SHP77 (cell line): ENCODE measurements at regions not wholly inside any gene's neighbourhood (a gene's known extent, or its start where the extent isn't known, plus 50 kb on each side); places are given as distances from the start of the nearest gene placed in this dataset.
"Not testable (repeated sequence)": the region's sequence is repeated elsewhere in the genome, so short reads cannot be mapped to it uniquely, and the experiment has no call there.

Experiments used
- DNase-seq, 2 experiments: peaks; one replicate each; lab custom pipeline; 2025; lab: John Stamatoyannopoulos, UW

- no peak for DNase-seq
Observed at GRCh38 chr7:52586704-52587103, 448.7 kb upstream of the POM121L12 start.

DNA sequence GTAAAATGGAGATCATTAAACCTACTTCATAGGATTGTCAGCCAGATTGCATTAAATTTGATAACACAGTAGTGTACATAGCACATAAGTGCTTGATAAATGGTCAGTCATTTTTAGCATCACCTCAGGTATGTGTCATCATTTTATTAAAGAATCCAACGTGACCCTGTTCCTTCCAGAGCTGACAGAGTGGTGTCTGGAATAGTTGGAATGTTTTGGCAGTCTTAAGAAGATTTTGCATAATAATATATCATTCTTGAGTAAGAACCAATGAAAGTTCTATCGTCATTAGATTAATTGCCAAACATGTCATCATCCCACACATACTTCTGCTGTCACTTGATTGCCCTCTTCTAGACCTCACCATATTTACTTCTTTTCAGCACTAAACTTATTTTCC, 451.4 kb upstream of the POM121L12 start:
- DNase-seq, result no peak

- DNase-seq, result not testable (repeated sequence)
Observed at GRCh38 chr7:52573141-52573540, 462.3 kb upstream of the POM121L12 start.

DNA sequence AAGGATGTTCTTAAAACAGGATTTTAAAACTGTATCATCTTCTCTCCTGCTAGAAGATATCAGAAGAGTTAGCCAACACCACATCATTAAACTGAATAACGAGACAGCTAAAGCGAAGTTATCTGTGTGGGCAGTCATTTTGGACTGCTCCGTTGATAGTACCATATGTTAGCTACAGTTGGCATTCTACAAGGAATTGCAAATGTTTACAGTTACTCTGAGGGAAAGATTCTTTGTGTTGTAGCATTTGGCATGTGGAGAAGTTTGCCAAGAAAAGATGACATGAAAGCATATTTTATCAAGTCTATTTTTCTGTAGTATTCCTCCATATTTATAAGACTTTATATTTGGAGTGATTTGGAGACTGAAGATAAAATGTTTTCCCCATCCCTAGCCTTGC, 464.4 kb upstream of the POM121L12 start:
- no peak for DNase-seq

DNA sequence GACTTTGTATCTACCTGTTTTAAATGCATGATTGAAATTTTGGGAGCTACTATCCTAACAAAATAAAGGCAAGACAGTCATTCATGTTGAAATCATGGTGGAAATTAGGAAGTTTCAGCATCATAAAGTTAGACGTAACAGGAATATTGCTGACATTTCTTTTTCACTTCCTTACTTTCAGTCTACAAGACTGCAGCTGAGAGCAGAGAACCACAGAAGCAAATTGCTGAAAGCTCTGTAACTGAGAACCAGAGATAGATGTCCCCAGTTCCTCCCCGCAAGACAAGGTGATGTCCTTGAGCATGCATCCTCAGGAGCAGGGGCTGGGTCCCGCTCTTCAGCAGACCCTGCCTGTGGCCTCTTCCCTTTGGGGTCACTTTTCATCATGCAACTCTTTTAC, 466.3 kb upstream of the POM121L12 start:
- no peak for DNase-seq

GRCh38 chr7:52565974-52566373, 469.5 kb upstream of the POM121L12 start:
- no peak for DNase-seq

DNA sequence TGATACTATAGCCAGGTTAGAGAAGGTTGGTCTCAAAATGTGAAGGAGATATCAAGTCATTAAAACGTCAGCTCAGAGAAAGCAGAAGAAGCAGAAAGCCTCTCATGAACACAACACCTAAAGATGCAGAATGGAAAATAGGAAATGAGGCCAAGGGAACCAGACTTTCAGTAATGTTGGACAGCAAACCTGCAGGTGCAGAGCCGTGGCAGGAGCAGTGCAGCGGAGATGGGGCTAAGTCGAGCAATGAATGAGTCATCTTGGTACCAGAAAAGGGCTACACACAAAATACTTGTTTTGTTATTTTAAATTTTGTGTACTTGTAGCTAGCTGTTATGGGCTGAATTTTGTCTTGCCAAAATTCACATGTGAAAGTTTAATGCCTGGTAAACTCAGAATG, 479.6 kb upstream of the POM121L12 start:
- DNase-seq, result no peak

DNA sequence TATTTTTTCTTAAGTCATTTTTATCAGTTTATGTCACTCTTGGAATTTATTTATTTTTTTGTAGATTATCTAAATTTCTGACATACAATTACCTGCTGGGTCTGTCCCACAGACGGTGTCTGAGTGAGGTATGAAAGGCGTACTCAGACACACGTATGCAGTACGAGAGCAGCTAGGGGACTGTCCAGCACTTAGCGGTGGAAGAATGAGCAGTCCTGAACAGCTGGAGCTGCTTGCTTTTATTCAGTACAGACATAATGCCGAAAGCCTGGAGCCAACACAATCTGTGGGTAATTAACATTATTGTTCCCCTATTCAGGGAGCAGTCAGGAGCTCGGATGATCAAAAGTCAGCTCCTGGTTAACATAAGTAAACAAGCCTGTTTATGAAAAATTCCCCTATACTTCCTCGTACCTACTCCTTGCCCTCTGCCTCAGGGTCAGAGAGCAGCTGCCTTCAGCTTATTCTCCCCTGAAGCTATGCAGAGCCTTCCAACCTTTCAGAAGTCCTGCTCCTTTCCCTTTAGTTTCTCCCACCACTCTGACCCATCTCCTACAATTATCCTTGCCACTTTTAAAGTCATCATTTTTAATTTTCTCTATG, 488.0 kb upstream of the POM121L12 start:
- no peak for DNase-seq

GRCh38 chr7:52541198-52541765, 494.2 kb upstream of the POM121L12 start:
- DNase-seq, result not testable (repeated sequence)

GRCh38 chr7:52540041-52540440, 495.4 kb upstream of the POM121L12 start:
- DNase-seq, result no peak

DNA sequence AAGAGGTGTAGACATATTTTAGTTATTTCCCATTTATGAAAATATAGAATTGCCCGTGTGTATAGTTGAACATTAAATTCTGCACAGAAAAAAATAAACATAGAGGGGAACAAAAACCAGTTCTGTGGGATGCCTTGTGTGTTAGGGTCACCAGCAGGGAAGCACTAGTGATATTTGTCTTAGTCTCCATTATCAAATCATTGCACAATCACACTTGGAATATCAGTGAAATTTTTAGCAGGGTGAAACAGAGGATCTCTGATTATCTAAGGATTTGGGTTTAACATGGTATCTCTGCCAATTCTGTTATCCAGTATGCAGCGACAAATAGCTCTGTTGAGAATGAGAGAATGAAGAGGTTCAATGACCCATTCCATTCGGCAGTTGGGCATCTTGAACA, 496.0 kb upstream of the POM121L12 start:
- no peak for DNase-seq

GRCh38 chr7:52537051-52537450, 498.4 kb upstream of the POM121L12 start:
- DNase-seq, result no peak

- no peak for DNase-seq
Observed at GRCh38 chr7:52525772-52526341, 509.6 kb upstream of the POM121L12 start.

DNA sequence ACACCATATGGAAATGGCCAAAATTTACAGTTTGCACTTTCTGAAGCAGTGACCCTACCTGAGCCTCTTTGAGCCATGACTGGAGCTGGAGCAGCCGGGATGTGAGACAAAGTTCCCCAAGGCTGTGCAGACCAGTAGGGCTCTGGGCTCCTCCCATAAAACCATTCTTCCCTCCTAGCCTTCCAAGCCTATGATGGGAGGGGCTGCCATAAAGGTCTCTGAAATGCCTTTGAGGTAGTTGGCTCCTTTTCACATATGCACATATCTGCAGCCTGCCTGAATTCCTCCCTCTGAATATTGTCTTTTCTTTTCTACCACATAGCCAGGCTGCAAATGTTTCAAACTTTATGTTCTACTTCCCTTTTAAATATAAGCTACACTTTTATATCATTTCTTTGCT, 516.6 kb upstream of the POM121L12 start:
- no peak for DNase-seq

DNA sequence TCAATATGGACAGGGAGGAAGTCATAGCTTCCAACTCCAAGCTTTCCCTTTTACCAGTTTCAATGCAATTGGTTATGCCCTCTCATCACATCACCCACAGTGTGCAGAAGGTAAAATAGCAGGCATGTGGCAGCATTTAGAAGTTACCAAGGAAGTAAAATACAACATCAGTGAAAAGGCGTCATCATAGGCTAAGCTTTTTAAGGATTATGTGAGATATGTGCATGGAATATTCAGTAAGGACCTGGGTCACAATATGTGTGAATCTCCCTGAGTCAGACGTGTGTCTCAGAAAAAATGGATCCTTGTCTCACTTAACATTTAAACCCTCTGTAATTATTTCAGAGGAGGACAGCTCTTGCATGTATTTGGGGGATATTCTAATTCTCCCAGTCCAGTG, 522.8 kb upstream of the POM121L12 start:
- DNase-seq, result no peak

DNA sequence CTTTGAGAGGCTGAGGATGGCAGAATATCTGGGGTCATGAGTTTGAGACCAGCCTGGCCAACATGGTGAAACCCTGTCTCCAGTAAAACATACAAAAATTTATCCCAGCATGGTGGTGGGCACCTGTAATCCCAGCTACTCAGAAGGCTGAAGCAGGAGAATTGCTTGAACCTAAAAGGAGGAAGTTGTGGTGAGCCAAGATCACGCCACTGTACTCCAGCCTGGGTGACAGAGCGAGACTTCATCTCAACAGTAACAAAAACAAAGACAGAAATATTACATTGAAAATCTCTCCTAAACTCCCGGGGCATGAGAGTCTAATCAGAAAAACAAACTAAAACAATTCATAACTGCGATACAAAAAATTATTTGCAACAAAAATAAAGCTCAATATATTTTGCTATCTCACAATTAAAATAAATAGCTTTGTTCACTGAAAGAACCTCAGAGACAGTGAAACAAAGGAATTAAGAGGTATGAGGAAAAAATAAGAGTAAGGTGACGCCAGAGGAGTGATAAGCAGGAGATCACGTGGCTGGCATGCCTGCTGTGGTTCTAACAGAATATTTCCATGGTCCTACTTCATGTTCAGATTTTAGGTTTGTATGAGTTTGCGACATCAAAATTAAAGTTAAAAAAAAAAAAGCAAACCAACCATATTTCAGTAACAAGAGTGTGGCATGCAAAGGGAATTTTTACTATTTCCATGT, 527.7 kb upstream of the POM121L12 start:
- no peak for DNase-seq

GRCh38 chr7:52506325-52506724, 529.1 kb upstream of the POM121L12 start:
- DNase-seq, result no peak

GRCh38 chr7:52504561-52504960, 530.9 kb upstream of the POM121L12 start:
- DNase-seq, result no peak

GRCh38 chr7:52502281-52502680, 533.2 kb upstream of the POM121L12 start:
- no peak for DNase-seq

DNA sequence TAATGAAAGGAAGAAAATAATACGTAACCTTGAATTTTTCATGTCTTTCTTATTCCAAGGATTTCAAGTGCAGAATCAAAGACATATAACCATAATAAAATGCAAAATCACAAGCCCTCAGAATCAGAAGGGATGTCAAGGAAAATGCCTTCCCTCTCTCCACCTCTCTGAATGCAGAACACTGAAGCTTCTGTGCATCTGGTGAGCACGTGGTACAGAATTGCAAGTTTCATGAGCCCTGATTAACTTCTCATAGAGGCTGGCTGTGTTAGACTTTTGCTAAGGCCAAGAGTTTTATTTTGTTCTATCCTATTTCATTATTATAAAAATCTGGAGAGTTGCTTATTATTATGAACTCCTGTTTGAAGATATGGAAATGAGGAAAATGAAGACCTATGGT, 533.7 kb upstream of the POM121L12 start:
- no peak for DNase-seq

DNA sequence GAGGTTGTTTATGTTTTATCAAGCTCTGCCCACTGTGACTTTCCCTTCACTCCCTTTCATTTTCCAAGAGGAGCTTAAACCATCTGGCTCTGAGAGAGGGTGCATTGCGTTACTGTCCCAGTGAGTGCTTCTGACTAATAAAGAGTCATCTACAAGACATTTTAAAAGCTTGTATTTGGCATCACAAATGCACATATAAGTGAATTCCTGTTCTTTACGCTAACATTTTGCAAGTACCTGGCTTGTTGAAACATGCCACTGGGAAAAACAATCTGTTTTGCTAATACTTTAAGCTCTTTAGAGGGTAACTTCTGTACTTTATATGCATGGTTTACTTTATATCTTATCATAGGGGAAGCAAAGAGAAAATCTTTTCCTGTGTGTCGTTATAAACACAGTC, 534.6 kb upstream of the POM121L12 start:
- DNase-seq, result no peak

GRCh38 chr7:52498366-52498765, 537.1 kb upstream of the POM121L12 start:
- no peak for DNase-seq

- no peak for DNase-seq
Observed at GRCh38 chr7:52486267-52486666, 549.2 kb upstream of the POM121L12 start.
